ENCODE measurements at regions not wholly inside any gene's neighbourhood (a gene's known extent, or its start where the extent isn't known, plus 50 kb on each side); places are given as distances from the start of the nearest gene placed in this dataset.

DNA sequence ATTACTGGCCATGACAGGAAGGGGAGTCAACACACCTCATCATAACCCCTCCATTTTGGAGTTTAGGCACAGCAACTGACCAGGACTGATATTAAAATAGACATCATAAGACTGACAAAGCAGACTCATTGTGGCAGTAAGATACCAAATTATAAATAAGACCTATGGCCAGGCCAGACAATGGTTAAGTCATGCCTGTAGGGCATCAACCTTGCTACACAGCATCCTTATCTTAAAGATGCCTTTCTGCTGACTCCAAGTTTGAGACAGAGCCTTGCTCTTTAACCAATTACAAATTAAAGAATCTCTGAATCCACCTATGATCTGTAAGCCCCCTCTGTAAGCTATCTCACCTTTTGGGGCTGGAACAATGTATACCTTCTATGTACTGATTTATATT lies 65.5 kb downstream of the VCX2 start:
- DNase-seq (ENCODE audit: extremely low spot score) = no peak
- TF ChIP-seq POLR2A (IDR thresholded peaks at IDR 0.05; ENCODE audit: low read depth) (no peak), EP300 (IDR thresholded peaks at IDR 0.05) (no peak), POLR2AphosphoS5 (IDR thresholded peaks at IDR 0.05) (no peak)
- TF ChIP-seq, protein P1, sequence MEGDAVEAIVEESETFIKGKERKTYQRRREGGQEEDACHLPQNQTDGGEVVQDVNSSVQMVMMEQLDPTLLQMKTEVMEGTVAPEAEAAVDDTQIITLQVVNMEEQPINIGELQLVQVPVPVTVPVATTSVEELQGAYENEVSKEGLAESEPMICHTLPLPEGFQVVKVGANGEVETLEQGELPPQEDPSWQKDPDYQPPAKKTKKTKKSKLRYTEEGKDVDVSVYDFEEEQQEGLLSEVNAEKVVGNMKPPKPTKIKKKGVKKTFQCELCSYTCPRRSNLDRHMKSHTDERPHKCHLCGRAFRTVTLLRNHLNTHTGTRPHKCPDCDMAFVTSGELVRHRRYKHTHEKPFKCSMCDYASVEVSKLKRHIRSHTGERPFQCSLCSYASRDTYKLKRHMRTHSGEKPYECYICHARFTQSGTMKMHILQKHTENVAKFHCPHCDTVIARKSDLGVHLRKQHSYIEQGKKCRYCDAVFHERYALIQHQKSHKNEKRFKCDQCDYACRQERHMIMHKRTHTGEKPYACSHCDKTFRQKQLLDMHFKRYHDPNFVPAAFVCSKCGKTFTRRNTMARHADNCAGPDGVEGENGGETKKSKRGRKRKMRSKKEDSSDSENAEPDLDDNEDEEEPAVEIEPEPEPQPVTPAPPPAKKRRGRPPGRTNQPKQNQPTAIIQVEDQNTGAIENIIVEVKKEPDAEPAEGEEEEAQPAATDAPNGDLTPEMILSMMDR (IDR thresholded peaks at IDR 0.05) = no peak
- no peaks in the 10 kb centered on the region for H3K27me3 ChIP-seq
- no peak overlapping the region for H3K4me3 ChIP-seq
- no peaks in the 10 kb centered on the region for H3K9me3 ChIP-seq
- no peak overlapping the region for H3K27ac ChIP-seq (replicated peaks in 1 of 4)
- intact Hi-C loops (cut with DNase I) = no loop called here
- no peaks in the 10 kb centered on the region for H3K36me3 ChIP-seq
- no peaks in the 10 kb centered on the region for H3K4me1 ChIP-seq

- TF ChIP-seq, protein P1 (IDR thresholded peaks at IDR 0.05) = no peak
- TF ChIP-seq EP300 (IDR thresholded peaks at IDR 0.05) (no peak), POLR2AphosphoS5 (IDR thresholded peaks at IDR 0.05) (no peak), POLR2A (IDR thresholded peaks at IDR 0.05; ENCODE audit: low read depth) (no peak)
- Histone ChIP-seq H3K27me3 (no peaks in the 10 kb centered on the region), H3K4me1 (no peaks in the 10 kb centered on the region), H3K9me3 (no peaks in the 10 kb centered on the region), H3K27ac (replicated peaks in 1 of 4) (no peak overlapping the region), H3K36me3 (no peaks in the 10 kb centered on the region), H3K4me3 (no peak overlapping the region)
- 75% methylated on average over 6 of the region's 6 CpGs for WGBS
- intact Hi-C loops (cut with DNase I) = no loop called here
- no peak for DNase-seq (ENCODE audit: extremely low spot score)
These were observed 67.4 kb downstream of the VCX2 start for GRCh38 chrX:8103655-8104054.

- Histone ChIP-seq H3K4me3 (no peak overlapping the region), H3K27ac (replicated peaks in 1 of 4) (no peak overlapping the region), H3K9me3 (no peaks in the 10 kb centered on the region), H3K4me1 (no peaks in the 10 kb centered on the region), H3K27me3 (no peaks in the 10 kb centered on the region), H3K36me3 (no peaks in the 10 kb centered on the region)
- WGBS = 67% methylated on average over 6 of the region's 6 CpGs
- intact Hi-C loops (cut with DNase I) = no loop called here
- no peak for DNase-seq (ENCODE audit: extremely low spot score)
- no peak for TF ChIP-seq POLR2A (IDR thresholded peaks at IDR 0.05; ENCODE audit: low read depth)
- TF ChIP-seq, protein P1 (IDR thresholded peaks at IDR 0.05) = no peak
- TF ChIP-seq POLR2AphosphoS5 (IDR thresholded peaks at IDR 0.05) = no peak
- no peak for TF ChIP-seq EP300 (IDR thresholded peaks at IDR 0.05)
These were observed 79.6 kb downstream of the VCX2 start for GRCh38 chrX:8091510-8091909.

GRCh38 chrX:8090906-8091305 lies 80.2 kb downstream of the VCX2 start:
- Histone ChIP-seq H3K9me3 (no peaks in the 10 kb centered on the region), H3K36me3 (no peaks in the 10 kb centered on the region), H3K27me3 (no peaks in the 10 kb centered on the region), H3K4me3 (no peak overlapping the region), H3K4me1 (peaks cover 0 to under 1% (median 0%) of the 10 kb centered on the region in 4 donors), H3K27ac (replicated peaks in 1 of 4) (no peak overlapping the region)
- DNase-seq (ENCODE audit: extremely low spot score) = no peak
- 62% methylated on average over 3 of the region's 3 CpGs for WGBS
- intact Hi-C loops (cut with DNase I) = no loop called here
- TF ChIP-seq POLR2AphosphoS5 (IDR thresholded peaks at IDR 0.05) = no peak
- no peak for TF ChIP-seq EP300 (IDR thresholded peaks at IDR 0.05)
- TF ChIP-seq, protein P1 (IDR thresholded peaks at IDR 0.05) = no peak
- TF ChIP-seq POLR2A (IDR thresholded peaks at IDR 0.05; ENCODE audit: low read depth) = no peak

DNA sequence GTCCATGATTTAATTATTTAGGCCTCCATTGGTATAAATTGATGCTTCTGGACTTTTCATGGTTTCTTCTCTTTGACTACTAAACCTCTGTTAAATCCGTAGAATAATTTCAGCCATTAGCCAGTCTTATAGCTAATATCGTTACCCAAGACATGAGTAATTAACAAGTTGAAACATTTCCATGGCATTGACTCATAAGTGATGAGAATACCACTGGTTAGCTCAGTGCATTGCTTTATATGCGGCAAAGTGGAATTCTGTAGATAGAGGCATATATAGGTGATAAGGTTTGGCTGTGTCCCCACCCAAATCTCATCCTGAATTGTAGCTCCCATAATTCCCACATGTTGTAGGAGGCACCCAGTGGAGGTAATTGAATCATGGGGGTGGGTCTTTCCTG lies 80.6 kb downstream of the VCX2 start:
- no peaks in the 10 kb centered on the region for H3K27me3 ChIP-seq
- 95% methylated on average over 3 of the region's 3 CpGs for WGBS
- intact Hi-C loops (cut with DNase I) = no loop called here

More for the DNA sequence above, 80.6 kb downstream of the VCX2 start:
- no peak overlapping the region for H3K27ac ChIP-seq (replicated peaks in 1 of 4)
- DNase-seq (ENCODE audit: extremely low spot score) = no peak
- H3K4me3 ChIP-seq = no peak overlapping the region
- H3K9me3 ChIP-seq = no peaks in the 10 kb centered on the region
- H3K4me1 ChIP-seq = peaks cover 0 to 5% (median 0%) of the 10 kb centered on the region in 4 donors
- TF ChIP-seq, protein P1 (IDR thresholded peaks at IDR 0.05) = no peak
- TF ChIP-seq POLR2AphosphoS5 (IDR thresholded peaks at IDR 0.05) = no peak
- TF ChIP-seq EP300 (IDR thresholded peaks at IDR 0.05) = no peak
- TF ChIP-seq POLR2A (IDR thresholded peaks at IDR 0.05; ENCODE audit: low read depth) = no peak
- no peaks in the 10 kb centered on the region for H3K36me3 ChIP-seq

All from esophagus muscularis mucosa (tissue), 4 donors.